ENCODE measurements at regions not wholly inside any gene's neighbourhood (a gene's known extent, or its start where the extent isn't known, plus 50 kb on each side); places are given as distances from the start of the nearest gene placed in this dataset.

DNA sequence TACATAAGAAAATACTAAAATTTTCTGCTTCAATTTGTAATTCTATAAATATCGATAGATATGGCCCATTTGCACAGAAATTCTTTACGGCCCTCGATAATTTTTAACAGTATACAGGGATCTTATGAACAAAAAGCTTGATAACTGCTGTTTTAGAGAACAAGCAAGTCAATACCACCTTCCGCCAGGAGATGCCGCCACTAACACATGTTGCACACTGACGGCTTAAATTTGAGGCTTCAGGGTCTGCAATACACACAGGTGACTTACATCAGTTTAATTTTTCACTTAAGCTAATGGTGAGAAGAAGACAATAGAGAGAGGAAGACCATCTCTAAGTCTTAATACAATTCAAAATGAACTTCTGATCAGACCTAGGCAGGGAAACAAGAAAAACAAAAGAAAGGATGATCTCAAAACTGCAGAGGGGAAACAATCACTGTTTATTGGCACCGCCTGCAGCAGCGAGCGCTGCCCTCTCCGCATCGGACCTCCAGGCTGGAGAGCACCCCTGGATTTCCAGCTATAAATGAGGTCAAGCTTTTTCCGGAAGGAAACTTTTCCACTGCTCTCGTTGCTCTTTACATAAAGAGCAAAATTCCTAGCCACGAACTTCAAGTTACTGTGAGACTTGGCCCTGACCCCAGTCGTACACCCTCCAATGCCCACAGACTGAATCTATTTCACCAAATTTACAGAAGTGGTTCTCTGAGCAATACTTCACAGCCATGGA lies 53.9 kb downstream of the OTOR start:
- TF ChIP-seq, protein P1, sequence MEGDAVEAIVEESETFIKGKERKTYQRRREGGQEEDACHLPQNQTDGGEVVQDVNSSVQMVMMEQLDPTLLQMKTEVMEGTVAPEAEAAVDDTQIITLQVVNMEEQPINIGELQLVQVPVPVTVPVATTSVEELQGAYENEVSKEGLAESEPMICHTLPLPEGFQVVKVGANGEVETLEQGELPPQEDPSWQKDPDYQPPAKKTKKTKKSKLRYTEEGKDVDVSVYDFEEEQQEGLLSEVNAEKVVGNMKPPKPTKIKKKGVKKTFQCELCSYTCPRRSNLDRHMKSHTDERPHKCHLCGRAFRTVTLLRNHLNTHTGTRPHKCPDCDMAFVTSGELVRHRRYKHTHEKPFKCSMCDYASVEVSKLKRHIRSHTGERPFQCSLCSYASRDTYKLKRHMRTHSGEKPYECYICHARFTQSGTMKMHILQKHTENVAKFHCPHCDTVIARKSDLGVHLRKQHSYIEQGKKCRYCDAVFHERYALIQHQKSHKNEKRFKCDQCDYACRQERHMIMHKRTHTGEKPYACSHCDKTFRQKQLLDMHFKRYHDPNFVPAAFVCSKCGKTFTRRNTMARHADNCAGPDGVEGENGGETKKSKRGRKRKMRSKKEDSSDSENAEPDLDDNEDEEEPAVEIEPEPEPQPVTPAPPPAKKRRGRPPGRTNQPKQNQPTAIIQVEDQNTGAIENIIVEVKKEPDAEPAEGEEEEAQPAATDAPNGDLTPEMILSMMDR (IDR thresholded peaks at IDR 0.05) = peak; percentile 64 to 86 (median 81)
- TF ChIP-seq POLR2A (IDR thresholded peaks at IDR 0.05) = no peak
- H3K27ac ChIP-seq = no peak overlapping the region
- H3K4me1 ChIP-seq = no peaks in the 10 kb centered on the region
- H3K9me3 ChIP-seq = no peaks in the 10 kb centered on the region
- H3K36me3 ChIP-seq = no peaks in the 10 kb centered on the region
- intact Hi-C loops (cut with DNase I) = loop anchor here in 1 of 2 donors (5.0 kb wide), 1 partner anchor 630 kb away; no protein-coding TSS in a partner anchor
- no peak overlapping the region for H3K4me3 ChIP-seq
- peak in 2 of 3 donors; percentile 52 for DNase-seq
- peak; percentile 64 to 71 (median 67) for ATAC-seq
- 29% methylated on average over 15 of the region's 15 CpGs for WGBS (ENCODE audit: insufficient coverage, low coverage, low lambda C conversion rate, missing lambda C conversion rate)
- H3K27me3 ChIP-seq = peaks cover 0 to 5% of the 10 kb centered on the region in 2 donors

DNA sequence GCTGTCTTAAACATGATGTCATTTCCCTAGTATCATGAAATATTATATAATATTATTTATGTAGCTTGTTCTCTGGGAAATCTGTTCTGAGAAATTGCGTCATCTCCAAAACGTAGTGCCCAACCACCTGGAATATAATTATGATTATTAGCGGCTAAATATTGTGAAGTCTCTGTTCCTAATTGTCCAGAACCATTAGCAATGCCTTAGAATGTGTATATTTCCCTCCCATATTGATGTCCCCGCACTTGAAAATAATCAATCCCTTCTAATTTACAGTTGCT lies 54.4 kb downstream of the OTOR start:
- no peak overlapping the region for H3K27ac ChIP-seq
- DNase-seq = no peak
- ATAC-seq = no peak
- peaks cover 0 to 5% of the 10 kb centered on the region in 2 donors for H3K27me3 ChIP-seq
- H3K4me1 ChIP-seq = no peaks in the 10 kb centered on the region
- no peaks in the 10 kb centered on the region for H3K36me3 ChIP-seq
- 39% methylated on average over 4 of the region's 4 CpGs for WGBS (ENCODE audit: insufficient coverage, low coverage, low lambda C conversion rate, missing lambda C conversion rate)
- intact Hi-C loops (cut with DNase I) = loop anchor here in 1 of 2 donors (5.0 kb wide), 1 partner anchor 630 kb away; no protein-coding TSS in a partner anchor
- no peaks in the 10 kb centered on the region for H3K9me3 ChIP-seq
- no peak overlapping the region for H3K4me3 ChIP-seq
- TF ChIP-seq, protein P1 (IDR thresholded peaks at IDR 0.05) = no peak
- TF ChIP-seq POLR2A (IDR thresholded peaks at IDR 0.05) = no peak

GRCh38 chr20:16803965-16804792 lies 56.0 kb downstream of the OTOR start:
- Histone ChIP-seq H3K9me3 (no peaks in the 10 kb centered on the region), H3K27ac (no peak overlapping the region), H3K4me3 (no peak overlapping the region), H3K27me3 (peaks cover 0 to 13% of the 10 kb centered on the region in 2 donors), H3K4me1 (no peaks in the 10 kb centered on the region), H3K36me3 (no peaks in the 10 kb centered on the region)
- DNase-seq (peak in 2 of 3 donors; percentile 54), ATAC-seq (peak; percentile 73 to 86 (median 79))
- intact Hi-C loops (cut with DNase I) = loop anchor here in 1 of 2 donors (5.0 kb wide), 1 partner anchor 628 kb away; no protein-coding TSS in a partner anchor
- WGBS (ENCODE audit: insufficient coverage, low coverage, low lambda C conversion rate, missing lambda C conversion rate) = 17% methylated on average over 14 of the region's 14 CpGs
- TF ChIP-seq, protein P1 (IDR thresholded peaks at IDR 0.05) = peak; percentile 59 to 90 (median 79)
- no peak for TF ChIP-seq POLR2A (IDR thresholded peaks at IDR 0.05)

DNA sequence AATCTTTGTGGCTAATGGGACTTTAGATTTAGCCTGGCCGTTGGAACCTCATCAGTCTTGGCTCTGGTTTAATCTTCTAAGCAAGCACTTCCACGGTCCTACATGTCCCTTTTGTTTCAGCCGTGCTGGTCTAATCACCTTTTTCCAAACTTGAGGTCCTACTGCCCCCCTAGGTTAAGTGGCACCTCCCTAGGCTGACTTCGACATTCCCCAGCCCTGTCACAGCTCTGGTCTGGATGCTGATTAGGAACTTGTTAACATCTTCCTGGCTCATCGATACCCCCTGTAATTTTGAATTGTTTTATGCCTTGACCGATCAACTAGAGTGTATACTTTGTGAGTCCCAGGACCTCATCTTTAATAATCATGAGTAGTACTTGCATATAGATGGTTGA lies 56.6 kb downstream of the OTOR start:
- H3K4me1 ChIP-seq = no peaks in the 10 kb centered on the region
- H3K36me3 ChIP-seq = no peaks in the 10 kb centered on the region
- H3K27ac ChIP-seq = no peak overlapping the region
- DNase-seq (no peak), ATAC-seq (no peak)
- no peak for TF ChIP-seq POLR2A (IDR thresholded peaks at IDR 0.05)
- TF ChIP-seq, protein P1 (IDR thresholded peaks at IDR 0.05) = no peak
- no peak overlapping the region for H3K4me3 ChIP-seq
- intact Hi-C loops (cut with DNase I) = loop anchor here (5.0 kb wide), 1 partner anchor 628 kb away; no protein-coding TSS in a partner anchor
- 36% methylated on average over 6 of the region's 6 CpGs for WGBS (ENCODE audit: insufficient coverage, low coverage, low lambda C conversion rate, missing lambda C conversion rate)
- H3K27me3 ChIP-seq = peaks cover 0 to 13% of the 10 kb centered on the region in 2 donors
- H3K9me3 ChIP-seq = no peaks in the 10 kb centered on the region
